HG02852 (cell line): ENCODE measurements at regions not wholly inside any gene's neighbourhood (a gene's known extent, or its start where the extent isn't known, plus 50 kb on each side); places are given as distances from the start of the nearest gene placed in this dataset.

ENCODE experiments used
- ATAC-seq: cut with Tn5 transposase; IDR thresholded peaks from one replicate; pipeline ENCODE4 v1.9.1; 2021; ENCODE audit warnings: mild to moderate bottlenecking, moderate library complexity; ENCODE audit not compliant: unreplicated experiment

DNA sequence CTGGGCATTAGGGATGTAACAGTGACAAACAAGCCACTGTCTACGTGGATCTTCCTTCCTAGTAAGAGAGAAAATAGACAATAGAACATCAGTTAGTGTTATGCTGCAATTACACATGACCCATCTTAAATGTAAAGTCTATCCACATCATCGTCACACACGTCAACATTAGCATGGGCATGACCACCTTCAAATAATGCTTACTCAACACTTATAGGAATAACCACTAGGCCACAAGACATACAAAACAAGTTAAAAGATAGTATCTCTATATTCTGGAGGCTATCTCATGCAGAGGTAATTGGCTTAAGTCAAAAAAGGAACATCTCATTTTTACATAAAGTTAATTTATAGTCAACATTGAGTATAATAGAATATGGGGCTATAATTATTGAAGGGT lies 156.5 kb downstream of the MOXD1 start:
- no peak for ATAC-seq

DNA sequence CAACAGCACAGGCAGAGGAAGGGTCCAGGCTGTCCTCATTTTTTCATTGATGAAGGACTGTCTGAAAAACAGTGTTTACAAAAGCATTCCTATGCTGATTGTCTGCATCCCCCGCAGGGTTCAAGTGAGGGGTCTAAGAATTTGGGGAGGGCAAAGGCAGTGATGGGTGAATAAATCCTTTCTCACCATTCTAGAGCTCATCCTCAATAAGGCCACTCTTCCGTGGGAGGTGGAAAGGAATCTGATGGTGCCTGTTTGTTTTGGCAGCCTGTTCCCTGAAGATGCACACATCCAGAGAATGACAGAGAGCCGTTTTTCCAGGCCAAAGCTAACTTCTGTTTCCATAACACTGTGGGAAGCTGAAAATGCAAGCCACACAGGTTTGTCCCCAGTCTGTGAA lies 164.5 kb downstream of the MOXD1 start:
- ATAC-seq, result no peak

GRCh38 chr6:132236281-132236680 lies 165.0 kb downstream of the MOXD1 start:
- ATAC-seq, result no peak

DNA sequence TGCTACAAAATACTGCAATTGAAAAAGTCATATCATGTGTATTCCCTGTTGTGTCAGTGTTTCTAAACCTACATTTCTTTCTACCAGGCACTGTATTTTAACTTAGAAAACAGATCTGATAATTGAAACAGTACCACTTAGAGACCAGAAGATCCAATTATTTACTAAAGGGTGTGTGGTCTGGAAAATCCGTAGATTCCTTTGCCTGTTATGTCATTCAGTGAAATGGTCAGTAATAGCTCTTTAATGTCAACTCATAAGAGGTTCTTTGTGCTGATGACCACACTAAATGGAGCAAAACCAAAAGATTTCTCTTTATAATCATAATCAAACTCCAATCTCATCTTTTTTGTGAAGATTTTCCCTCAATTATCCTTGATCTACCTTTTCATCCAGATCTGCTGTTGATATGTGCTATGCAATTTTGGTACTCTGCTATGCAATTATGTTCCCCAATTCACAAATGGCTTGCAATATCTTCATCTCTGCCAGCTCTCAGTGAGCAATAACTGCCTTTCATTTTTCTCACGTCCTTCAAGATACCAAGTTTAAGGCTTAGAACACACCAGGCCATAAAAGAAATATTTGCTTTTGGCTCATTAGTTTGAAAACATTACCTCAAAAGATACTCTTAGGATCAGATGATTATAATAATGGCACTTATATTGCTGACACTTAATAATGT lies 165.5 kb downstream of the MOXD1 start:
- ATAC-seq, result no peak

DNA sequence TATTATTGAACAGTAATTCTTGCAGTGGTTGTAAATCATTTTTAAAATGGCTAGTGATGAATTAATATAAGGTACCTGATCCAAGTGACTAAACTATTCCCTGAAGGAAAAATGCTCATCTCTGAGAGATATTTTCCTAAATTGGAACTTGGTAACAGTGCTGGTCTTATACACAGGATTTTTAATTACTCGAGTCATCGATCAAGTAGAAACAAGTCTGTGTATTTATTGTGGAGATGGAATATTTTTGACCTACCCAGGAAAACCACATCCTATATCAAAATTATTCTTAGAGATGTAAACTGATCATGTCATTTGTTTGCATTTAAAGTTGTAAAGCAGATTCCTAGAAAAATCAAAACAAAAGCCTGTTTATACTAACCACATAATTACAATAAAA lies 166.9 kb downstream of the MOXD1 start:
- no peak for ATAC-seq

DNA sequence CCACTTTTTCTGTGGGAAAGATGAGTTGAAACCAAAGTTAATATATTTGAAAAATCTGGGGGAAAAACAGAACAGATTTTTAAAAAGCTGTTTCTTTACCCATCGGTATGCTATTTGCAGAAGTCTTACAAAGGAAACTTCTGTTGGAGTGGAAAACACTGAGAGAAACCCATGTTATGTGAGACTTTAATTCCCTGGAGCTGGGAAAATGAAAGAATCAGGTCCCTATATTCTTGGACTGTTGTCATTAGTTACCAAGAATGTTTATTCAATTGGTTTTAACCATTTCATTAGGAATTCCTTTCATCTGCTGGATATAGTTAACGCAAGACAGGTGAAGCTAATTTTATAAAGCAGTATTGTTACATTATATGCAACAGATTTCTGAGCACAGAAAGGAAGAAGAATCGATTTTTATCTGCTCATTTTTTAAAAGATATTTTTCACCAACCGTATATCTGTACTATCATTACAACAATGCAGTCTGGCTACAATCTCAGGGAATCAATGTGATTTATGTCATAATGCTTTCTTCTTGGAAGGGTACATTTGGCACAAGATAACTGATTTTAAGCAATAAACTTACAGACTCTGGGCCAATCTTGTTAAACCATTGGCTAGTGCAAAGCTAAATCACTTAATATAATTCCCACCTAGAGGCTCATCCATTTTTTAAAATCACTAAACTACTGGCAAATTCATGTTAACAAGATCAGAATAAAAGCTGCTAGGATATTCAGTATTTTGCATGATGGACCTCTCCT lies 170.0 kb downstream of the MOXD1 start:
- no peak for ATAC-seq

DNA sequence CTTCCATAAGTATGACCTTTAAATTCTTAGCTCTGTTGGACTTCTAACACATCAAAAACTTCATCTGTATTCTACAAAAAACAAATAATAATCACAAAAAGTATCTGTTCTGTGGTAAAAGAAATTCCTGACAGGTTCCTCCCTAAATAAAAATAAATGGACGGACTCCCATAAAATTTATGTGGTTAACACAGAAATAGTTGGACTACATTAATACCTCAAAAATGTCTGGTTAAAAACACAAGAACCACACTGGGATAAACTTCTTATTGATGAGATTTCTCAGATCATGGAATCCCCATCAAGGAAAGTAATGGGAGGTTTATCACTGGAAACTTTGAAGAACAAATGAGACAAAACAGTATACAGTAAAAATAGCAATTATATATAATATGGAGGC lies 172.4 kb downstream of the MOXD1 start:
- ATAC-seq, result no peak

- ATAC-seq, result no peak
Measured at GRCh38 chr6:132227904-132228303, 173.4 kb downstream of the MOXD1 start.

- no peak for ATAC-seq
Measured at GRCh38 chr6:132224943-132225342, 176.3 kb downstream of the MOXD1 start.

DNA sequence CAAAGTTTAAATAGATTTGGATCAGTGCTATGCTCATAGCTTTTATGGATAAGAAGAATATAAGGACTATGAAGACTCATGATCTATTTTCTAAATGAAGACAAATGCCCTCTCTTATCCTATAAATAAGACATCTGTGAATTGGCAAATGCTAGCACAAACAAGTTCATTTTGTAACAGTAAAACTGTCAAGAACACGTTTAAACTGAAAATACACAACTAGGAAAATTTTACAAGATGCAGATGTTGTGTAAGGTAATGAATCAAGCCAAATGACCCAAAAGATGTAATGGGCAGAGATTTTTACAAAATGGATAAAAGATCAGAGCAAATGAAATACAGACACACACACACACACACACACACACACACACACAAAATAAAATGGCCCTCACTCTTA lies 180.5 kb downstream of the MOXD1 start:
- ATAC-seq, result no peak

DNA sequence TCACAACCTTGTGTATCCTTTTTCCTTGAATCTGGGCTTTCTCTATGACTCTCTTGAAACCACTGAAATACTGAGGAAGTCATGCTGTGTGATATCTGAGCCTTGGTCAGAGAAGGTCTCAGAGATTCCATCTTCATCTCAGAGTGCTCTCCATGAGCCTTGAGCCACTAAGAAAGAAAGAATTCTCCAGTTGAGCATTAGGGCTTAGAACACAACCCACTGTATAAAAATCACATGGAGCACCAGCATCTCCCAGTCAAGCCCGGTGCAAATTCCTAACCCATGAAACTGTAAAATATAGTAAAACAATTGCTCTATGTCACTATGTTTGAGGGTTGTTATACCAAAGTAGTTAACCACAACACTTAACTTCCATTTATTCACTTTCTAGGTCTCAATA lies 181.4 kb downstream of the MOXD1 start:
- no peak for ATAC-seq

DNA sequence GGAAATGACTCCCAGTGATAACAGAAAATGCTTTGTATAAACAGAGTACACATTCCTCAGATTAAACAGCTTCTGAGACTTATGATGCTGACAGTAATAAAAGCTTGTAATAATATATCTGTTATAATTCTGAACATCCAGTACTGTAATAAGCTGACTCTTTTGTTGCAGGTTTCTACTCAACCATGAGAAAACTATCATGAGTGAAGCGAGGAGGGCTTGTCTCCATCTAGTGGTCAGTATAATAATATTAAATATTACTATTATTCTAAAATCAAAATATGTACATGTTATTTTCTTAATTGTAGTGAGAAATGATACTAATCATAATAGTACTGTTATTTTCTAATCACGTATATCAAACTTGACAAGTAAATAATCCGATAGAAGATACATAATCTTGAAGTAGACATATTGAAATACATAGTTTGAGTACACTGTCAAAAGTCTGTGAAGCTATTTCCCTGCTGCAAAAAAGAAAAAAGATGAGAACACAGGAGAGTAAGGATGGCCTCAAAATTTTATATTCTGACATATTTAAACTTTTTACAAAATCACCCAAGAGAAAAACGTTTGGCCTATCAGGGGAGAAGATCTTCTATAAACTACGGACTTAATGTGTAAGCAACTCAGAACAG lies 183.1 kb downstream of the MOXD1 start:
- no peak for ATAC-seq

DNA sequence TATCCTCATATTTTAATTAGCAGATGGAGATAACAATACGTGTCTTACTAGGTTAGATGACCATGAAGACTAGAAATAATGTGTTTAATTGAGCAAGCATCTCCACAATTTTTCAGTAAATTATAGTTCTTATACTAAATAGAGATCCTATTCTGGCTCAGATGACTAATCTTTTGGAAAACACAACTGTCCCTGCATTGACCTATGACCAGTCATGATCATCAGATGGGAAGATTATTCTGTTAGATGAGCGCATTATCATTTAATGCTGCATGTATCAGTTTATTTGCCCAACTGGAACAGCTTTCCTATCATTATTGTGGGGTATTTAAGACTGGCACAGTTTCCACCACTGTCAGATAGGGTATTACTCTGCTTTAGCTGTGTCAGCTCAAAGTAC lies 185.5 kb downstream of the MOXD1 start:
- ATAC-seq, result no peak

GRCh38 chr6:132214716-132215115 lies 186.6 kb downstream of the MOXD1 start:
- ATAC-seq, result no peak

DNA sequence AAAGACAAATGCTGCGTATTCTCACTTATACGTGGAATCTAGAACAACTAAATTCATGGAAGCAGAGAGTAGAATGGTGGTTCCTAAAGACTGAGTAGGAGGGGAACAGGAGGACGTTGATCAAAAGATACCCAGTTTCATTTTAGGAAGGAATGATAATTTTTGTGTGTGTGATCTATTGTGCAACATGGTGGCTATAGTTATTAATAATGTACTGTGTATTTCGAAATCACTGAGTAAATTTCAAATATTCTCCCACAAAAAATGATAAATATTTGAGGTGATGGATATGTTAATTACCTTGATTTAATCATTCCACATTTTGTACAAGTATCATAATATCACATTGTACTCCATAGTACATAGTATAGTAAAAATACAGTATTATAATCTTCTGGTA lies 187.5 kb downstream of the MOXD1 start:
- ATAC-seq, result no peak

DNA sequence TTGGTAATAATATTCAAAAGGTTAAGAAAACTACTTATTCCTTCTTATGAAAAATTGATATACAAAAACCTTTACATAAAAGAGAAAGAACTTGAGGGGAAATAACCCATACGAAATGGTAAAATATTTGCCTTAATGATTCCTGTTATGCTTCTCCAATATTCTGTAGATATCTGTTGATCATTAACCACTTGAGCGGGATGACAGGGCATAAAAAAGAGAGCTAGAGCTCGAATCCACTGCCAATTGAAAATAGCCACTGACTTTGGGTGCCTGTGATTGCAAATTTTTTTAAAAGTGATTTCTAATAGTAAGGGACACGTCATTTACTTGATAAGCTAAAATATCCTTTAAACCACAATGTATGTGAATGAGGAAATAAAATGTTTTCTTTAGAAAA lies 188.1 kb downstream of the MOXD1 start:
- no peak for ATAC-seq

GRCh38 chr6:132210886-132211563 lies 190.2 kb downstream of the MOXD1 start:
- ATAC-seq, result no peak

GRCh38 chr6:132209351-132209750 lies 191.9 kb downstream of the MOXD1 start:
- ATAC-seq, result no peak

DNA sequence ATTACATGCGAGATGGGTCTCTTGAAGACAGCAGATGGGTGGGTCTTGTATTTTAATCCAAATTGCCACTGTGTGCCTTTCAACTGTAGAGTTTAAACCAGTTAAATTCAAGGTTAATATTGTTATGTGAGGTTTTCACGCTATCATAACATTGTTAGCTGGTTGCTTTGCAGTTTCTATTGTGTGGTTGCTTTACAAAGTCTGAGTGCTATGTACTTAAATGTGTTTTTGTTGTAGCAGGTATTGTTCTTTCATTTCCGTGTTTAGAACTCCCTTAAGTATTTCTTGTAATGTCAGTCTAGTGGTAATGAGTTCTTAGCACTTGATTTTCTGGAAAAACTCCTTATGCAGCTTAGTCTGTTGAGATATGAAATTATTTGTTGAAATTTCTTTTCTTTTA lies 193.3 kb downstream of the MOXD1 start:
- ATAC-seq, result no peak

GRCh38 chr6:132205946-132206345 lies 195.3 kb downstream of the MOXD1 start:
- ATAC-seq, result no peak

DNA sequence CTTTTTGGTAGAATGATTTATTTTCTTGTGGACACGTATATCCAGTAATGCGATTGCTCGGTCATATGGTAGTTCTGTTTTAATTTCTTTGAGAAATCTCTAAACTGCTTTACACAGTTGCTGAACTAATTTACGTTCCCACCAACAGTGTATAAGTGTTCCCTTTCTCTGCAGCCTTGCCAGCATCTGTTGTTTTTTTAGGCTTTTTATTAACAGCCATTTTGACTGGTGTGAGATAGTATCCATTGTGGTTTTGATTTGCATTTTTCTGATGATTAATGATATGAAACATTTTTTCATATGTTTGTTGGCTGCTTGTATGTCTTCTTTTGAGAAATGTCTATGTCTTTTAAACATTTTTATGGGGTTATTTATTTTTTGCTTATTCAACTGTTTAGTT lies 196.7 kb downstream of the MOXD1 start:
- no peak for ATAC-seq

- ATAC-seq, result no peak
Measured at GRCh38 chr6:132202574-132202973, 198.7 kb downstream of the MOXD1 start.
